ENCODE measurements at regions not wholly inside any gene's neighbourhood (a gene's known extent, or its start where the extent isn't known, plus 50 kb on each side); places are given as distances from the start of the nearest gene placed in this dataset.

DNA sequence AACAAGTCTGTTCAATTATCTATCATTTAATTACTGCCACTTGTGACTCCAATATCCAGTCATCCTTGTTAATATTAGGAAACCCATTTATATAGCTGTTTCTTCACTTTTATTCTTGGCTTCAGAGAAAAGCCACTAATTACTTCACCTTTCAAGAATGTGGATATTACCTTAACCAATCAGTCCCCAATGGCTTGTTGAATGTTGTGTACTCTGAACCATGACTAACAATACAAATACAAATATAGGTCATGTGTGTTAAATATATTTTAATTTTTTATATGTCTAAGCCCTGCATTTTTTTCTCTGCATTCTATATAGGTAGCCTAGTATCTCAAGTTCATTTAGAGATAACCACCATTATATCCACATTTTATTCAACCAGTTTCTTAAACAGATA is 1513.4 kb upstream of the AGA start:
- no peak overlapping the region for H3K4me3 ChIP-seq
- TF ChIP-seq, protein P1, sequence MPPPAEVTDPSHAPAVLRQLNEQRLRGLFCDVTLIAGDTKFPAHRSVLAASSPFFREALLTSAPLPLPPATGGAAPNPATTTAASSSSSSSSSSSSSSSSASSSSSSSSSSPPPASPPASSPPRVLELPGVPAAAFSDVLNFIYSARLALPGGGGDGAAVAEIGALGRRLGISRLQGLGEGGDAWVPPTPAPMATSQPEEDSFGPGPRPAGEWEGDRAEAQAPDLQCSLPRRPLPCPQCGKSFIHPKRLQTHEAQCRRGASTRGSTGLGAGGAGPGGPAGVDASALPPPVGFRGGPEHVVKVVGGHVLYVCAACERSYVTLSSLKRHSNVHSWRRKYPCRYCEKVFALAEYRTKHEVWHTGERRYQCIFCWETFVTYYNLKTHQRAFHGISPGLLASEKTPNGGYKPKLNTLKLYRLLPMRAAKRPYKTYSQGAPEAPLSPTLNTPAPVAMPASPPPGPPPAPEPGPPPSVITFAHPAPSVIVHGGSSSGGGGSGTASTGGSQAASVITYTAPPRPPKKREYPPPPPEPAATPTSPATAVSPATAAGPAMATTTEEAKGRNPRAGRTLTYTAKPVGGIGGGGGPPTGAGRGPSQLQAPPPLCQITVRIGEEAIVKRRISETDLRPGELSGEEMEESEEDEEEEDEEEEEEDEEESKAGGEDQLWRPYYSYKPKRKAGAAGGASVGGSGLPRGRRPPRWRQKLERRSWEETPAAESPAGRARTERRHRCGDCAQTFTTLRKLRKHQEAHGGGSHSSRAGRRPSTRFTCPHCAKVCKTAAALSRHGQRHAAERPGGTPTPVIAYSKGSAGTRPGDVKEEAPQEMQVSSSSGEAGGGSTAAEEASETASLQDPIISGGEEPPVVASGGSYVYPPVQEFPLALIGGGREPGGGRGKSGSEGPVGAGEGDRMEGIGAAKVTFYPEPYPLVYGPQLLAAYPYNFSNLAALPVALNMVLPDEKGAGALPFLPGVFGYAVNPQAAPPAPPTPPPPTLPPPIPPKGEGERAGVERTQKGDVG (CRISPR knock-in tag; IDR thresholded peaks at IDR 0.05): no peak
- TF ChIP-seq SREBF2 (IDR thresholded peaks at IDR 0.05; ENCODE audit: low read length) (no peak), KDM1A (IDR thresholded peaks at IDR 0.05; ENCODE audit: borderline replicate concordance) (no peak), JUNB (IDR thresholded peaks at IDR 0.05) (no peak), TARDBP (IDR thresholded peaks at IDR 0.05; ENCODE audit: borderline replicate concordance) (no peak)
- no peaks in the 10 kb centered on the region for H3K79me2 ChIP-seq (ENCODE audit: control insufficient read depth, insufficient read depth, low read length)
- in situ Hi-C loops (cut with MboI) (no loop called here), intact Hi-C loops (cut with micrococcal nuclease; ENCODE audit: unreplicated experiment) (no loop called here)
- H3K9me3 ChIP-seq (replicated peaks; ENCODE audit: control insufficient read depth, insufficient read depth, low read length): no peaks in the 10 kb centered on the region; the same call in 2 of the 3 replicates
- ChIA-PET SMC1A (ENCODE audit: uncharacterized antibody, unreplicated experiment) (interaction anchor here (1.0 kb wide), 1 partner anchor 19 kb away, joined by 3 read pairs; no protein-coding TSS in a partner anchor), POLR2A (no interaction called here), CTCF (no interaction called here), RAD21 (ENCODE audit: unreplicated experiment) (no interaction called here)
- H3K4me1 ChIP-seq (ENCODE audit: control insufficient read depth, insufficient read depth, low read length): no peaks in the 10 kb centered on the region
- H3K27me3 ChIP-seq (replicated peaks in 1 of 2; ENCODE audit: control insufficient read depth in 2 of 2, insufficient read depth in 2 of 2, low read length in 1 of 2): no peaks in the 10 kb centered on the region
- no peak for DNase-seq (ENCODE audit: low read depth, low spot score)
- no peak overlapping the region for H3K27ac ChIP-seq (ENCODE audit: control insufficient read depth, insufficient read depth)
- no peaks in the 10 kb centered on the region for H4K20me1 ChIP-seq (ENCODE audit: control insufficient read depth, insufficient read depth)
- FAIRE-seq: no peak
- no peak overlapping the region for H3K4me2 ChIP-seq (ENCODE audit: control insufficient read depth, insufficient read depth)
- ATAC-seq: no peak
- H3K36me3 ChIP-seq (ENCODE audit: control insufficient read depth in 2 of 2, insufficient read depth in 2 of 2, low read length in 1 of 2): no peaks in the 10 kb centered on the region
- H3K9ac ChIP-seq (ENCODE audit: control insufficient read depth, insufficient read depth, low read length): no peak overlapping the region
- BruUV-seq (replicated peaks): no TSS peak
- no peak overlapping the region for H2AFZ ChIP-seq (ENCODE audit: control insufficient read depth, low read depth, low read length)

Measured in GM12878 (cell line).